Parathyroid adenoma (tissue), 2 donors: ENCODE measurements at regions not wholly inside any gene's neighbourhood (a gene's known extent, or its start where the extent isn't known, plus 50 kb on each side); places are given as distances from the start of the nearest gene placed in this dataset.
"Not testable (repeated sequence)": the region's sequence is repeated elsewhere in the genome, so short reads cannot be mapped to it uniquely, and the experiment has no call there.

ENCODE experiments used
- H2AFZ ChIP-seq: fragments of 300-600 bp; sonication (generic); one replicate; pipeline ENCODE4 v1.7.0; 2017; ENCODE audit warnings: antibody characterized with exemption, mild to moderate bottlenecking
- H3K27ac ChIP-seq: fragments of 300-600 bp; sonication (generic); one replicate; pipeline ENCODE4 v1.7.0; 2017
- H3K27me3 ChIP-seq: fragments of 300-600 bp; sonication (generic); one replicate; pipeline ENCODE4 v1.7.0; 2017; ENCODE audit warnings: low read length; ENCODE audit not compliant: control insufficient read depth, insufficient read depth
- H3K36me3 ChIP-seq: fragments of 300-600 bp; sonication (generic); one replicate; pipeline ENCODE4 v1.7.0; 2017; ENCODE audit warnings: low read length; ENCODE audit not compliant: control insufficient read depth, insufficient read depth
- H3K4me1 ChIP-seq: fragments of 300-600 bp; sonication (generic); one replicate; pipeline ENCODE4 v1.7.0; 2017; ENCODE audit warnings: control low read depth
- H3K4me2 ChIP-seq: fragments of 300-600 bp; sonication (generic); one replicate; pipeline ENCODE4 v1.7.0; 2017; ENCODE audit warnings: low read length
- H3K4me3 ChIP-seq: fragments of 300-600 bp; sonication (generic); one replicate; pipeline ENCODE4 v1.7.0; 2017; ENCODE audit warnings: low read depth, low read length
- H3K79me2 ChIP-seq: fragments of 300-600 bp; sonication (generic); one replicate; pipeline ENCODE4 v1.7.0; 2017; ENCODE audit warnings: control low read depth
- H3K9ac ChIP-seq: fragments of 300-600 bp; sonication (generic); one replicate; pipeline ENCODE4 v1.7.0; 2017; ENCODE audit warnings: mild to moderate bottlenecking
- H3K9me3 ChIP-seq: fragments of 300-600 bp; sonication (generic); one replicate; pipeline ENCODE4 v1.7.0; 2017; ENCODE audit warnings: low read length; ENCODE audit not compliant: control insufficient read depth
- TF ChIP-seq, protein P1 (sequence below): fragments of 300-600 bp; sonication (generic); IDR thresholded peaks from one replicate; pipeline ENCODE4 v1.7.0; 2017; ENCODE audit warnings: antibody characterized with exemption, mild to moderate bottlenecking
- donor health status: primary hyperparathyroidism.

- Histone ChIP-seq H3K4me3 (no peak overlapping the region), H3K4me1 (no peaks in the 10 kb centered on the region)
Observed at GRCh38 chr10:64196638-64197315, 675.6 kb downstream of the REEP3 start.

DNA sequence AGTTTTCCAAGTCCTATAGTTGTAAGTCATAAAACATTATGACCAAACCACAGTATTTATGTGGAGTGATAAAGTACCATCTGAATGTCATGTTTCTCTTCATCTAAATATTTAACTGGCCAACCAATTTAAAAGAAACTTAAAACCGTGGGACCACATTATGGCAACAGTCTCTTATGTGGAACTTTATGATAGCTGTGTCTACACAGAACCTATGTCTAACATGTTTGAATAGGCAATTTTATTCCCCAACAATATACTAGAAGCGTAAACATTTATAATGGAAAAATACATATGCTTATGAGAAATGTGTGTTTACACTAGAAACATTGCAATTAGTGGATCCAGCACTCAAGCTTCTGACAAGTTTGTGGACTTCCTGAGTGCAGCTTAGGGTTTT is 680.7 kb downstream of the REEP3 start:
- Histone ChIP-seq H3K79me2 (no peaks in the 10 kb centered on the region), H3K4me2 (no peak overlapping the region), H3K36me3 (no peaks in the 10 kb centered on the region), H3K27ac (no peak overlapping the region), H3K4me3 (no peak overlapping the region), H3K9ac (no peak overlapping the region), H2AFZ (no peak overlapping the region), H3K27me3 (no peaks in the 10 kb centered on the region), H3K4me1 (no peaks in the 10 kb centered on the region), H3K9me3 (no peaks in the 10 kb centered on the region)
- TF ChIP-seq, protein P1, sequence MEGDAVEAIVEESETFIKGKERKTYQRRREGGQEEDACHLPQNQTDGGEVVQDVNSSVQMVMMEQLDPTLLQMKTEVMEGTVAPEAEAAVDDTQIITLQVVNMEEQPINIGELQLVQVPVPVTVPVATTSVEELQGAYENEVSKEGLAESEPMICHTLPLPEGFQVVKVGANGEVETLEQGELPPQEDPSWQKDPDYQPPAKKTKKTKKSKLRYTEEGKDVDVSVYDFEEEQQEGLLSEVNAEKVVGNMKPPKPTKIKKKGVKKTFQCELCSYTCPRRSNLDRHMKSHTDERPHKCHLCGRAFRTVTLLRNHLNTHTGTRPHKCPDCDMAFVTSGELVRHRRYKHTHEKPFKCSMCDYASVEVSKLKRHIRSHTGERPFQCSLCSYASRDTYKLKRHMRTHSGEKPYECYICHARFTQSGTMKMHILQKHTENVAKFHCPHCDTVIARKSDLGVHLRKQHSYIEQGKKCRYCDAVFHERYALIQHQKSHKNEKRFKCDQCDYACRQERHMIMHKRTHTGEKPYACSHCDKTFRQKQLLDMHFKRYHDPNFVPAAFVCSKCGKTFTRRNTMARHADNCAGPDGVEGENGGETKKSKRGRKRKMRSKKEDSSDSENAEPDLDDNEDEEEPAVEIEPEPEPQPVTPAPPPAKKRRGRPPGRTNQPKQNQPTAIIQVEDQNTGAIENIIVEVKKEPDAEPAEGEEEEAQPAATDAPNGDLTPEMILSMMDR = no peak

More at GRCh38 chr10:64196638-64197315, 675.6 kb downstream of the REEP3 start:
- Histone ChIP-seq H3K27ac (no peak overlapping the region), H2AFZ (no peak overlapping the region), H3K27me3 (no peaks in the 10 kb centered on the region), H3K9ac (no peak overlapping the region), H3K9me3 (no peaks in the 10 kb centered on the region), H3K79me2 (no peaks in the 10 kb centered on the region), H3K36me3 (no peaks in the 10 kb centered on the region), H3K4me2 (no peak overlapping the region)
- TF ChIP-seq, protein P1 = no peak

- H3K36me3 ChIP-seq, H3K79me2 ChIP-seq, H3K4me3 ChIP-seq, H3K9ac ChIP-seq, H3K4me2 ChIP-seq, H3K4me1 ChIP-seq, H3K9me3 ChIP-seq, H3K27me3 ChIP-seq, H3K27ac ChIP-seq, H2AFZ ChIP-seq: not testable (repeated sequence)
Observed at GRCh38 chr10:64204504-64204903, 683.3 kb downstream of the REEP3 start.

DNA sequence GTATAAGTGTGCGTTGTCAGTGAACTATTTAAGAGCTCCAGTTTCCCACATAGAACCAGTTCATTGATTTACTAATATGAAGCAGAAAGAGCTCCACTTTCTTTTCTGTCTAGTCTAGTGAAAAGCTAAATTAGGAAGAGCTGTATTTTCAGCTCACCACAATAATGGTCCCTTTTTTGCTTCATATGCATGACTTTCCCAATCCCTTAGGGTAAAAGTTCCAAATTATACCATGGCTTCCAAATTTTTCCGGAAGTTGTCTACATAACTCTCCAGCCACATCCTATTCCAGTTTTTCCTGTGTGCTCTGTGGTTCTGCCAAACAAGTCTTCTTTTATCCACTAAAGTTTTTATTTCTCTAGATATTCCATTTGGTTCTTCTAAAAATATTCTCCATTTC is 685.2 kb downstream of the REEP3 start:
- Histone ChIP-seq H2AFZ (no peak overlapping the region), H3K79me2 (no peaks in the 10 kb centered on the region), H3K4me1 (no peaks in the 10 kb centered on the region), H3K27me3 (no peaks in the 10 kb centered on the region), H3K27ac (no peak overlapping the region), H3K4me2 (no peak overlapping the region), H3K9ac (no peak overlapping the region), H3K9me3 (no peaks in the 10 kb centered on the region), H3K36me3 (no peaks in the 10 kb centered on the region), H3K4me3 (no peak overlapping the region)
- TF ChIP-seq, protein P1 = no peak

- H3K27me3 ChIP-seq = no peaks in the 10 kb centered on the region
- H3K4me3 ChIP-seq = no peak overlapping the region
- no peaks in the 10 kb centered on the region for H3K36me3 ChIP-seq
- TF ChIP-seq, protein P1 = no peak
- no peak overlapping the region for H3K4me2 ChIP-seq
- no peak overlapping the region for H2AFZ ChIP-seq
- no peaks in the 10 kb centered on the region for H3K79me2 ChIP-seq
- no peak overlapping the region for H3K9ac ChIP-seq
- no peak overlapping the region for H3K27ac ChIP-seq
- H3K4me1 ChIP-seq = no peaks in the 10 kb centered on the region
- H3K9me3 ChIP-seq = no peaks in the 10 kb centered on the region
Observed at GRCh38 chr10:64209561-64209960, 688.4 kb downstream of the REEP3 start.
